ENCODE measurements at regions not wholly inside any gene's neighbourhood (a gene's known extent, or its start where the extent isn't known, plus 50 kb on each side); places are given as distances from the start of the nearest gene placed in this dataset.
"Not testable (repeated sequence)": the region's sequence is repeated elsewhere in the genome, so short reads cannot be mapped to it uniquely, and the experiment has no call there.

- DNase-seq, result no peak
Measured at GRCh38 chr5:6321078-6321477, 57.3 kb downstream of the MED10 start.

DNA sequence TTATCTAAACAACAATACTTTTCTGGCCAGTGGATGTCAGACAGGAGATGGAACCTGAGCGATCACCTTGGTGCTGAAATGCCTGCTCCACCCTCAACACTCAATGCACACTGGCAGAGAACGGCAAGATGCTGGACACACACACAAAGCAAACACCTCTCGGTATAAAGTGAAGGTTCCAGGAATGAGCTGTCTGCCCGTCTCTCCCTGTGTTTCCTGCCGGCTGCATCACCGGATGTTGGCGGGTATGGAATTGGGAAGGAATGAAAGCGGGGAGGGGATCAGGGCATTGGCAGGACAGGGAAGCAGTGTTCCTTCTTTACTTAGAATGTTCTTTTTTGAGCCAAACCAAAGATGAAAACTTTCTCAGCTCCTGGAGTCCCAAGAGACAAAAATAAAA, 59.2 kb downstream of the MED10 start:
- DNase-seq, result no peak

GRCh38 chr5:6317116-6317798, 61.1 kb downstream of the MED10 start:
- DNase-seq, result no peak

- DNase-seq, result no peak
Measured at GRCh38 chr5:6315580-6315979, 62.8 kb downstream of the MED10 start.

DNA sequence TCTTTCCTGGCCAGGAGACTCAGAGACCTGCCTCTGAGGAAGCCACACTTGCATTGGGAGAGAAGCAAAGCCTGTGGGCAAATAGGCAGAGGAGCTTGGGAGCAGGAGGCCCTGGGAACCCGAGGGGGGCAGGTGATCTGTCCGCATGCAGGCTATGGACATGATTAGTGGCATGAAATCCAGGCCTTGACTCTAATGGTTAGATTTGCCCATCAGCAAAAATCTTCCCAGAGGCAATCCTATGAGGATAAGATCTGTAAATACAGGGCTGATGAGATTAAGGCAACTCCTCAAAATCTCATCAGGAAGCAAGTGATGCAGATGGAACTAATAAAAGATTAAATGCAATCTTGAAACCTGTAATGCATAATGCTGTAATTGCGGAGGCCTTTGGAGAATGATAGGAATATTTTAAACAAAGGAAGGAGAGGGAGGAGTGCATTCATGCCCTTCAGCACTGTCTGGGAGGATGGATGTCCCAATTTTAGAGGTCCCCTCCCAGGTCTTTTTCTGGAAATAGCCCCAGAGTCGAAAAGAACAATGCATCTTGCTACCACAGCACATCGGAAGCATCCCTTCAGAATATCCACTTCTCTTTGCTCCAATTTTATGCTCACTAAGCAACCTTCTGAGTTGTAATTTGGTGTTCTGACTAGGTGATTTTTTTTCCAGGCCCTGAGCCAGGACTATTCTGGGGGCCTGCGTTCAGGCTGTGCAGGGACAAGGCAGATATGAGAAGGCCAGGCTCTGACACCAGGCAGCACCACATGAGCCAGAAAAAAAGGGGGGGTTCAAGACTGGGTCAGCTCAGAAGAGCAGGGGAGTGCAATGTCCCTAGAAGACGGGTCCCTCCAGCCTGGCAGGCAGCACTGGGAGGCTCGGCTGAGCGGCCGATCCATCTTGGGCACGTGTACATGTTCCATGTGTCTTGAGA, 66.5 kb downstream of the MED10 start:
- DNase-seq, result no peak

DNA sequence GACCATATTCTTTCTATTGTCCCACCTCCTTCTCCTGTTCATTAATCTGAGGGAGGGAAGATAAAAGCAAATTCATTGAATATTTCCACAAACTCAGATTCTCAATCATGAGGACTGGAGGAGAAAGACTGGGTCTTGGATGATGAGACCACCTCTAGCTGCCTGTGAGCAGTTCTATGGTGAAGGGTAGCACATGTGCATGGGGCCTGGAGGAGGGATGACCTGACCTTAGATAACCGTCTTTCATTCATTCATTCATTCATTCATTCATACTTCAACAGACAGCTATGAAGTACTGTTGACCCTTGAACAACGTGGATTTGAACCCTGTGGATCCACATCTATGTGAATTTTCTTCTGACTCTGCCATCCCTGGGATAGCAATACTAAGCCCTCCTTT, 68.4 kb downstream of the MED10 start:
- DNase-seq, result no peak

DNA sequence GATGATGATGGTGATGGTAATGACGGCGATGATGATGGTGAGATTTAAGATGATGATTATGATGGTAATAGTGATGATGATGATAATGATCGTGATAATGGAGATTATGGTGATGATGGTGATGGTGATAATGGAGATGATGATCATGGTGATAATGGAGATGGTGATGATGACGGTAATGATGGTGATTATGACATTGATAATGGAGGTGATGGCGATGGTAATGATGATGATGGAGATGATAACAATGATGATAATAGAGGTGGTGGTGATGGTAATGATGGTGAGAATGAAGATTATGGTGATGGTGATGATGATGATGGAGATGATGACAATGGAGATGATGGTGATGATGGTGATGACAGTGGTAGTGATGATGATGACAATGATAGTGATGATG, 69.7 kb downstream of the MED10 start:
- no peak for DNase-seq

DNA sequence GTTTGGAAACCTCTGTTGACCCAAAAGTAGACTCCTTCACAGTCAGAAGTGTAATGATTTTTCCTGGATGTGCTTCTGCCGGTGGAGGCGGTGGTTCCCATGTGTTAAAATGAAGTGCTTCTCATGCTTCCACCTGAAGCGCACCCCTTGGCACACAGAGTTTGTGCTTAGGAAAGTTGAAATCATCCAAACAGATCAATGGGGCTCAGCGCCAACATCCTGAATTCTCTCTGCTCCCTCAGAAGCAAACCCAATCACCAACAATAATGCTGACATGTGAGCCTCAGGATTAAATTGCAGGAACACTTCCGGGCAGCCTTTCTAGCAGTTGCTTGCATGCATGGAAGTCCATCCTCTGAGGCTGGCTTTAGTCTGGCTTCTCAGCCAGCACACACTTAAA, 71.0 kb downstream of the MED10 start:
- no peak for DNase-seq

GRCh38 chr5:6305853-6306252, 72.5 kb downstream of the MED10 start:
- no peak for DNase-seq

- no peak for DNase-seq
Measured at GRCh38 chr5:6302684-6303083, 75.7 kb downstream of the MED10 start.

DNA sequence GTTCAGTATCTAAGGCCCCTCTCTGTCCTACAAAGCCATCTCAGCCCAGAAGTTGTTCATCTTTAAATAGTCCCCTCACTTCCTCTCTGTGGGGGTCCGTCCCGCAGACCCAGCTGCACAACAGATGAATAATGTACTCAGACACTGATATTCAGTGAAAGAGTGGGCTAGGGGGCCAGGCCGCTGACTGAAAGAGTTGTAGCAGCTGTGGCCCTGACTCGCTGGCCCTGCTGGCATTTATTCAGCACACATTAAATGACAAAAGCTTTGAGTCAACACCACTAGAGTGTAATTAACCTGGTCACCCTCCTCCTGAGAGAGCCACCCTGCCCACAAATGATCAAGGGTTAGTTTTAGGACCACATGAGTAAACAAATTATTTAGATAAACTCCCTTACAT, 76.3 kb downstream of the MED10 start:
- DNase-seq, result no peak

DNA sequence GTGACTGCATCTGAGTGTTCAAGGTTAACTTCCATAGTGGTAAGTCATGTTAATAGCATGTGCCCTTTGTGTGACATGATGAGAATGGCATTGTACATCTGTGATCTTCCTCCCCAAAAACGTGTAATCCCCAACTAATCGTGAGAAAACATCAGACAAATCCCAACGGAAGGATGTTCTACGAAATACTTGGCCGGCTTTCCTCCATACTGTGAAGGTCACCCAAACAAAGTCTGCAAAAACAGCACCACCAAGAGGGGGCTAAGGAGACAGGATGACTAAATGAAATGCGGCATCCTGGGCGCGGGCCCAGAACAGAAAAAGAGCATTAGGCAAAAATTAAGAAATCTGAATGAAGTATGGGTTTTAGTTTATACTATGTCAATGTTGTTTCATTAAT, 81.8 kb downstream of the MED10 start:
- DNase-seq, result no peak

DNA sequence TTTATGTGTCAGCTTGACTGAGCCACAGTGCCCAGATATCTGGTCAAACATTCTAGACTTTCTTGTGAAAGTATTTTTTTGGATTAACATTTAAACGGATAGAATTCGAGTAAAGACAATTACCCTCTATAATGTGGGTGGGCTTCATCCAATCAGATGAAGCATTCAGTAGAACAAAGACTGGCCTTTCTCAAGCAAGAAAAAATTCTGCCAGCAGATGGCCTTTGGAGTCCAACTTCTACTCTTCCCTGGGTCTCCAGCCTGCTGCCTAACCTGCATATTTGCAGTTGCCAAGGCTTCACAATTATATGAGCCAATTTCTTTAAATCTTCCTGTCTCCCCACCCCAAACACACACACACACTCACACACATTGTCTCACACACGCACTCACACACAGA, 86.4 kb downstream of the MED10 start:
- no peak for DNase-seq

GRCh38 chr5:6289239-6289638, 89.1 kb downstream of the MED10 start:
- no peak for DNase-seq

- no peak for DNase-seq
Measured at GRCh38 chr5:6287176-6287575, 91.2 kb downstream of the MED10 start.

DNA sequence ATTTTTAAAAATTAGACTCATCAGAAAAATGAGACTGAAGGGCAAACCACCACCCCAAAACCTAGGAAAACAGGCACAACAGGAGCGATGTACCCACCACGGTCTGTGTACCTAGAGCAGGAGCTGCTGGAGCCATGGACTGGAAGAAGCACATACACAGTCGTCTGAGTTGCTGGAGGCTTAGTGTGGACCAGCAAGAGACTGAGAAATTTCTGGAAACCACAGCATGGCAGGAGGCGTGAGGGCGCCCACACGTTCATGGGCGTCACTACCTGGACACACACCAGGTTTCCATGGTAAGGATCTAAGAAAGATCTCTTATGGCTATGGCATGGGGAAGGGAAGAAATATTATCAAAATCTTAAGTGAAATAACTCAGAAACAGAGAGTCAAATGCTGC, 91.9 kb downstream of the MED10 start:
- no peak for DNase-seq

- DNase-seq, result not testable (repeated sequence)
Measured at GRCh38 chr5:6284491-6284890, 93.9 kb downstream of the MED10 start.

DNA sequence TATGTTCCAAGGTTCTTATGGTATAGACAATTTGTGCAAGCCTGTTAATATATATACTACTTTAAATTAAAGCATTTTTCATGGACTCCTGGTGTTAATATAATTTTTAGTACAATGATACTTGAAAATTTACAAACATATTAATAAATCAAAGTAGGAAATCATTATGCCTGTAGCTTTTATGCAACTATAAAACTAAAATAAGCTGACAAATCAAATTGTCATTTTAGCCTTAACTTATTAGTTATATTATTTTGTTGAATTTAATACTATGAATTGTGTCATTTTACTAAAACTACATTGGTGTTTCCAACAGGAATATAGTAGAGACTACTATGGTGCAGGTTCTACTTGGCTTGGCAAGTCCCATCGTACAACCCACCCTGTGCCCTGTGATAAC, 96.0 kb downstream of the MED10 start:
- DNase-seq, result no peak

GRCh38 chr5:6281818-6282217, 96.5 kb downstream of the MED10 start:
- no peak for DNase-seq

DNA sequence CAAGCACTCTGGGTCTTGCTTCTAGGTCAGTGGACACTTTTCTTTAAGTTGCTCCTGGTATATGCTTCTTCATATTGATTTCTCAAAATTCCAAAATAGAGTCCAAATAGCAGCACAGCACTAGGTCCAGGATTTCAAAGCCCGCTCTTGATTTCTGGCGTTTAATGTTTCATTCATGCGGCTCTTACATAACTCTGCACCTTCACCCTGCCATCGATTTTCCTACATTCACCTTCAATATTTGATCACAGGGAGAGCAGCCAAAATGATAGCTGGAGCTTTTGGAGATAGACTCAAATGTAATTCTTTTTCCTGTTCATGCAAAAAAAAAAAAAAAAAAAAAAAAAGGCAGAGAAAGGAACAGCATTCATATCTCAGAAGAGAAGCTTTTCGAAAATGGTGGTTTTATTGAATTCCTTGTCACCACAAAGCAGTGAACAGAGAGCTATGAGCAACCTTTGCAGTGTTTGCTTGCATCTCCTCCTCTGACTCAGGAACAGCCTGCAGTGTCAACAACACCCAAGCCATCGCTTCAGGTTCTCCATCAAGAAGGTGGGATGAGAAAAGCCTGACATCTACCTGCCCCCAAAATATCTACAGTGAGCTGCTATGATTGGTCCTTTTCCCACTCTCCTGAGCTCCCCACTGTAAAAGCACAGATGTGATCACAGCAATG, 97.8 kb downstream of the MED10 start:
- no peak for DNase-seq

GRCh38 chr5:6279607-6280006, 98.7 kb downstream of the MED10 start:
- DNase-seq, result no peak

- DNase-seq, result no peak
Measured at GRCh38 chr5:6274846-6275543, 103.4 kb downstream of the MED10 start.

GRCh38 chr5:6273749-6274148, 104.6 kb downstream of the MED10 start:
- no peak for DNase-seq

Data from activated CD8-positive, alpha-beta memory T cell treated with anti-CD3 and anti-CD28 coated beads, Interleukin-2, amount 50 U/mL, for 48 hours (primary cell).